GM21717 (cell line): ENCODE measurements at regions not wholly inside any gene's neighbourhood (a gene's known extent, or its start where the extent isn't known, plus 50 kb on each side); places are given as distances from the start of the nearest gene placed in this dataset.
"Not testable (repeated sequence)": the region's sequence is repeated elsewhere in the genome, so short reads cannot be mapped to it uniquely, and the experiment has no call there.

ENCODE experiments used
- ATAC-seq: cut with Tn5 transposase; IDR thresholded peaks from one replicate; pipeline ENCODE4 v1.9.1; 2021; ENCODE audit warnings: mild to moderate bottlenecking, moderate library complexity; ENCODE audit not compliant: unreplicated experiment

GRCh38 chrX:4181782-4182407 lies 468.4 kb upstream of the PRKX start:
- no peak for ATAC-seq

GRCh38 chrX:4179031-4179430 lies 465.6 kb upstream of the PRKX start:
- no peak for ATAC-seq

- ATAC-seq = no peak
Observed at GRCh38 chrX:4175221-4175620, 461.8 kb upstream of the PRKX start.

GRCh38 chrX:4173743-4174142 lies 460.3 kb upstream of the PRKX start:
- ATAC-seq = no peak

- no peak for ATAC-seq
Observed at GRCh38 chrX:4151798-4152197, 438.3 kb upstream of the PRKX start.

GRCh38 chrX:4150259-4150658 lies 436.8 kb upstream of the PRKX start:
- no peak for ATAC-seq

GRCh38 chrX:4129626-4130025 lies 416.2 kb upstream of the PRKX start:
- no peak for ATAC-seq

GRCh38 chrX:4118666-4119530 lies 405.4 kb upstream of the PRKX start:
- ATAC-seq = no peak

GRCh38 chrX:4110964-4111363 lies 397.5 kb upstream of the PRKX start:
- ATAC-seq = no peak

GRCh38 chrX:4094926-4095325 lies 381.5 kb upstream of the PRKX start:
- no peak for ATAC-seq

GRCh38 chrX:4091046-4091760 lies 377.8 kb upstream of the PRKX start:
- ATAC-seq = no peak

GRCh38 chrX:4059893-4060292 lies 346.4 kb upstream of the PRKX start:
- ATAC-seq = no peak

- ATAC-seq = no peak
Observed at GRCh38 chrX:4043951-4044350, 330.5 kb upstream of the PRKX start.

GRCh38 chrX:4035874-4036273 lies 322.4 kb upstream of the PRKX start:
- ATAC-seq = no peak

GRCh38 chrX:4028151-4028550 lies 314.7 kb upstream of the PRKX start:
- ATAC-seq = no peak

GRCh38 chrX:4005281-4005680 lies 291.8 kb upstream of the PRKX start:
- ATAC-seq = no peak

- ATAC-seq = no peak
Observed at GRCh38 chrX:4004822-4005221, 291.4 kb upstream of the PRKX start.

GRCh38 chrX:3994315-3994714 lies 280.9 kb upstream of the PRKX start:
- no peak for ATAC-seq

- no peak for ATAC-seq
Observed at GRCh38 chrX:3990569-3990968, 277.1 kb upstream of the PRKX start.

- not testable (repeated sequence) for ATAC-seq
Observed at GRCh38 chrX:3972104-3972858, 258.8 kb upstream of the PRKX start.

- no peak for ATAC-seq
Observed at GRCh38 chrX:3968749-3969148, 255.3 kb upstream of the PRKX start.
